Adrenal gland (tissue), 9 donors: ENCODE measurements at regions not wholly inside any gene's neighbourhood (a gene's known extent, or its start where the extent isn't known, plus 50 kb on each side); places are given as distances from the start of the nearest gene placed in this dataset.

Source experiments
- DNase-seq, 7 donors: peaks; one replicate each; pipeline ENCODE4 v3.0.0-alpha.2; 2019 to 2020
- H3K27ac ChIP-seq, 5 donors: fragments of 200-600 bp; sonication (generic) in 4 of 5; 1 replicate in 3 of 5; 2 replicates in 2 of 5; pipeline versions ENCODE4 v1.5.1 to v1.8.0; 2016 to 2020; ENCODE audit warnings: mild to moderate bottlenecking in 1 of 5
- H3K27me3 ChIP-seq: fragments of 200-600 bp; 2 replicates; pipeline ENCODE4 v1.8.0; 2021
- H3K36me3 ChIP-seq, 2 donors: fragments of 200-600 bp; replicated peaks in 1 of 2; 1 replicate in 1 of 2; 2 replicates in 1 of 2; pipeline versions ENCODE4 v1.5.1 to v1.8.0; 2018 to 2022
- H3K4me1 ChIP-seq, 2 donors: fragments of 200-600 bp; replicated peaks in 1 of 2; 1 replicate in 1 of 2; 2 replicates in 1 of 2; pipeline versions ENCODE4 v1.5.1 to v1.8.0; 2018 to 2021
- H3K4me3 ChIP-seq, 4 donors: fragments of 200-600 bp; sonication (generic) in 3 of 4; one replicate each; pipeline ENCODE4 v1.5.1; 2016 to 2018
- H3K9me3 ChIP-seq, 3 donors: fragments of 200-600 bp; sonication (generic) in 1 of 3; replicated peaks in 1 of 3; 1 replicate in 2 of 3; 2 replicates in 1 of 3; pipeline versions ENCODE4 v1.5.1 to v1.8.0; 2016 to 2021
- CTCF ChIP-seq, 6 experiments: fragments of 450-650 bp in 4 of 6; fragments of 200-600 bp in 2 of 6; sonication (generic) in 1 of 6; IDR thresholded peaks; 1 replicate in 5 of 6; 2 replicates in 1 of 6; pipeline versions ENCODE4 v1.5.1 to v1.8.0; 2016 to 2021; ENCODE audit warnings: antibody characterized with exemption in 6 of 6, mild to moderate bottlenecking in 2 of 6, moderate library complexity in 1 of 6
- POLR2A ChIP-seq, 2 donors: fragments of 450-650 bp; IDR thresholded peaks; one replicate each; pipeline ENCODE4 v1.6.1; 2017; ENCODE audit warnings: antibody characterized with exemption in 2 of 2, mild to moderate bottlenecking in 2 of 2, moderate library complexity in 1 of 2
- WGBS, 4 donors: extraction: QIAGEN DNeasy Blood & Tissue Kit in 2 of 4; methylation state at CpG; one replicate each; pipeline versions ENCODE4 v1.1.5 to v1.1.7; 2013 to 2017; 5-methylcytosine and 5-hydroxymethylcytosine counted together
- intact Hi-C, 2 donors: fragments of 100-400 bp; cut with DNase I; formaldehyde crosslinking; loops; one replicate each; pipeline versions ENCODE4 v1.14.1 to v1.15.0; 2022 to 2023
- donor health status: healthy with polysubstance abuse.
- donor health status: Bipolar disorder and iron deficiency.
- donor health status: DM: yes; HTN: yes; CAD: no.
- donor health status: DM: no; HTN: no; CAD: no.
- donor health status: DM: no; HTN: no; CAD: no.

- no peaks in the 10 kb centered on the region for H3K4me1 ChIP-seq
- intact Hi-C loops = no loop called here
- 45 to 55% (median 47%) methylated on average over 4 of the region's 4 CpGs for WGBS, 4 donors
These were observed 885.7 kb upstream of the KLHL29 start for GRCh38 chr2:22499082-22499839.

GRCh38 chr2:22500555-22500935 lies 884.4 kb upstream of the KLHL29 start:
- H3K4me1 ChIP-seq = no peaks in the 10 kb centered on the region
- WGBS, 4 donors = 64 to 77% (median 68%) methylated on average over 1 of the region's 1 CpG
- no peaks in the 10 kb centered on the region for H3K27me3 ChIP-seq
- intact Hi-C loops = no loop called here
- no peaks in the 10 kb centered on the region for H3K36me3 ChIP-seq
- TF ChIP-seq POLR2A (IDR thresholded peaks at IDR 0.05) (no peak), CTCF (IDR thresholded peaks at IDR 0.05) (no peak)
- no peaks in the 10 kb centered on the region for H3K9me3 ChIP-seq
- peak overlapping the region in 3 of 5 donors; percentile 47 to 91 (median 55) for H3K27ac ChIP-seq
- no peak overlapping the region for H3K4me3 ChIP-seq
- no peak for DNase-seq

More at GRCh38 chr2:22499082-22499839, 885.7 kb upstream of the KLHL29 start:
- Histone ChIP-seq H3K9me3 (no peaks in the 10 kb centered on the region), H3K27me3 (no peaks in the 10 kb centered on the region), H3K27ac (peak overlapping the region in 1 of 5 donors; percentile 77), H3K36me3 (no peaks in the 10 kb centered on the region), H3K4me3 (no peak overlapping the region)
- DNase-seq = peak; percentile 15 to 64 (median 22)
- TF ChIP-seq POLR2A (IDR thresholded peaks at IDR 0.05) (no peak), CTCF (IDR thresholded peaks at IDR 0.05) (no peak)

- WGBS, 4 donors = 63 to 83% (median 78%) methylated on average over 2 of the region's 2 CpGs
- Histone ChIP-seq H3K4me3 (no peak overlapping the region), H3K9me3 (no peaks in the 10 kb centered on the region), H3K27me3 (no peaks in the 10 kb centered on the region), H3K36me3 (no peaks in the 10 kb centered on the region), H3K4me1 (no peaks in the 10 kb centered on the region), H3K27ac (peak overlapping the region in 1 of 5 donors; percentile 91)
- no peak for DNase-seq
- no peak for TF ChIP-seq CTCF (IDR thresholded peaks at IDR 0.05)
- TF ChIP-seq POLR2A (IDR thresholded peaks at IDR 0.05) = no peak
- intact Hi-C loops = no loop called here
These were observed 883.1 kb upstream of the KLHL29 start for GRCh38 chr2:22501851-22502250.

GRCh38 chr2:22513563-22513962 lies 871.4 kb upstream of the KLHL29 start:
- H3K36me3 ChIP-seq = no peaks in the 10 kb centered on the region
- TF ChIP-seq CTCF (IDR thresholded peaks at IDR 0.05) = no peak
- TF ChIP-seq POLR2A (IDR thresholded peaks at IDR 0.05) = no peak
- H3K27me3 ChIP-seq = no peaks in the 10 kb centered on the region
- H3K4me3 ChIP-seq = no peak overlapping the region
- H3K27ac ChIP-seq = no peak overlapping the region
- H3K4me1 ChIP-seq = no peaks in the 10 kb centered on the region
- DNase-seq = no peak
- no peaks in the 10 kb centered on the region for H3K9me3 ChIP-seq
- 74 to 87% (median 84%) methylated on average over 4 of the region's 4 CpGs for WGBS, 4 donors
- intact Hi-C loops = no loop called here
